NCI-H345 (cell line): ENCODE measurements at regions not wholly inside any gene's neighbourhood (a gene's known extent, or its start where the extent isn't known, plus 50 kb on each side); places are given as distances from the start of the nearest gene placed in this dataset.
A peak's percentile ranks its signal among the peaks of the same experiment; 100 is the strongest.

ENCODE experiments used
- DNase-seq: peaks from one replicate; lab custom pipeline; 2025; lab: John Stamatoyannopoulos, UW

DNA sequence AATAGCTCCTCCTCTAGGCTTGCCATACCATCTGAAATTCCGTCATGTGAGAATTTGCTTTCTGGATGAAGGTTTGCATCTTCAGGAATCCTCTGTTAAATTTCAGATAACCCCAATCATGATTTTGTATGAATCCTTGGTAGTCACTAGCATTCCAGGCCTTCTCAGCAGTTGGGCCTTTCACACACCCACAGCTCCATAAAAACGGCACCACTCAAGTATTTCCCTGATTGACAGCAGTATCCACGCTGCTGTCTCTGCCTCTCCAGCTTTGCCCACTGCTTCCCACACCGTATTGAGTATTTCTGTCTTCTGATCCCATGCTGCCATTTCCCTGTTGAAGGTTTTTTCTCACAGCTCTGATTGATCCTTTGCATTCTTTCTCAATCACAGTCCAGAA is 208.7 kb upstream of the NCAM1 start:
- no peak for DNase-seq

DNA sequence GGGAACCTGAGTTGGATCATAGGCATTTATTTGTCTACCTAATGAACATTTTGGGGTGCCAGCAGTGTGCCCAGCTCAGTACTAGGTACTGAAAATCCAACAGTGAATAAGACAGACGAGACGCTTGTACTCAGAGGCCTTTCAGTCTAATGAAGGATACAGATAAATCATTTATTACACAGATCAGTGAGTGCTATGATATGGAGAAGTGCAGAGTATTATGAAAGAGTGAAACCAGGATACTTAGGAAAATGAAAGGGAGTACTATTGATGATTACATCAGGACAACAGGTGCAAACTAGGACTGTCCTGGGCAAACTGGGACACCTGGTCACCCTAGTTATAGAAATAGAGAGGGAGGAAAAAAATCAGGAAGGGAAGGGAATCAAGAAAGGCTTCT is 207.5 kb upstream of the NCAM1 start:
- DNase-seq = no peak

DNA sequence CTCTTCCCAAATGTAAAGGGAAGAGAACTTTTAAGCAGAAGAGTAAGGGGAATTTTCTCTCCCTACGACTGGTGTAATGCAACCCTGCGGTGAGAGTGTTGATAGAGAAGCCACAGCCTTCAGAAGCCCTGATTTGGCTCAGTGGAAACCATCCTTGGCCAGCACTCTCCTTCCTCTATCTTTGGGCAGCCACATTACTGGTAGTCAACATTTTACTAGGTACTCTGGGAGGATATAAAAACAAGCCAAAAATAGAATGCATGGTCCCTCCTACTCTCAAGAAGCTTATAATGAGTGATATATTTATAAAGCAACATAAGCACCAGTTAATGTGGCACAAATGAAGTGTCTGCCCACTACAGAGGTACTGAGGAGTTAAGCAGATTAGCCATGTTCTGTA is 201.8 kb upstream of the NCAM1 start:
- DNase-seq = no peak

DNA sequence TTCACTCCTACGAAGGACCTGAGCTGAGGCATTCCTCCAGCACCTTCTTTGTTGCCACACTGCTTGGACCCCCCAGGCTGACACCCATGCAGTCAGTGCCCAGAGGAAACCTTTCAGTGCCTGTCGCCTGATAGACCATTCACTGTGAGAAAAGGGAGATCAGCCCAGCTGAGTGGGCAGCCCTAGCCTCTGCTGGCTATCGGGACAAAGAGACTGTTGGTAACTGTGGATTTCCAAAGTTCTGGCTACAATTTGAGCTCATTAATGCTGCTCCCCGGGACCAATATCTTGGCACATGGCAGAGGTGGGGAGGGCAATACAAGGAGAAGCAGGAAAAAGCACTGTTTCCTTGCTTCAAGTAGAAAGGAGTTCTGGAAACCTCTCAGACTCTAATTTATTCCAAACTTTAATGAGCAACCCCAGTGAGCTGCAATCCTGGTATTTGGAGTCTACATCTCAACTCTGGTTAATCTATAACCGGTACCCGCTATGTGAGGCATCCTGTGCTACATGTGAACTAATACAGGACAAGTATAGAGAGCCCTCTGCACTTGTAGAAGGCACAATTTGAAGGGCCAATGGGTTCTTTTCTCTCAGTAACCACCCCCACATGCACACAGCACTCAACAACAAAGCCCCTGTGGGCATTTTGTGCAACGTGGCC is 200.7 kb upstream of the NCAM1 start:
- no peak for DNase-seq

DNA sequence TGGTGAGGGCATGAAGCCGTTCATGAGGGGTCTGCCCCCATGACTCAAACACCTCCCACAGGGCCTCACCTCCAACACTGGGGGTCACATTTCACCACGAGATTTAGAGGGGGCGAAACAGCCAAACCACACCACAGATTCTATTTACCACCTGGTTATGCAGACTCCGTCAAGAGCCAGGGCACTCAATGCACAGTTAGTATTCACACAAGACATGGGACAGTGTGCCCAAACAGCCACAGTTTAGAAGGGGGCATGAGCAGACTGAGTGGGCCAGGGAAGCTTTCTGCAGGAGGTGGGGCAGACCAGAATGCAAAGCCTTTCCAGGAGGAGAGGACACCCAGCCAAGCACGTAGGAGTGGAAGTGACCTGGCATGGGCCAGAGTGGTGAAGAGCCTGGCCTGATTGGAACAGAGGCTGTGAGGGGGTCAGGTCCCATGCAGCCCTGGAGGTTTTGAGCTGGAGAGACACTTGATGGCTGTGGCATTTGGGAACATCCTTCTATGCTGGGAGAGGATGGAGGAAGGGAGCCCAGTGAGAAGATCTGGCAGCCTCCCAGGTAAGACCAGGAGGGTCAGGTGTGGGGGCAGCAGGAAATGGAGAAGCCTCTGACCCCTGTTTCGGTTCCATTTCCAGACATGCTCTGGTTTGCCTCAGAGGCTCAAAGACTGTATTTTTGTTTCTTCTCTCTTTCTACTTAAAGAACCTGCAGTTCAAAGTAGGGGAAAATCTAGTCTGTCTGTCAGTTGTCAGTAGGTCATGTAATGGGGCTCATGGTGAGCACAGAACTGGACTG is 199.1 kb upstream of the NCAM1 start:
- DNase-seq = no peak

DNA sequence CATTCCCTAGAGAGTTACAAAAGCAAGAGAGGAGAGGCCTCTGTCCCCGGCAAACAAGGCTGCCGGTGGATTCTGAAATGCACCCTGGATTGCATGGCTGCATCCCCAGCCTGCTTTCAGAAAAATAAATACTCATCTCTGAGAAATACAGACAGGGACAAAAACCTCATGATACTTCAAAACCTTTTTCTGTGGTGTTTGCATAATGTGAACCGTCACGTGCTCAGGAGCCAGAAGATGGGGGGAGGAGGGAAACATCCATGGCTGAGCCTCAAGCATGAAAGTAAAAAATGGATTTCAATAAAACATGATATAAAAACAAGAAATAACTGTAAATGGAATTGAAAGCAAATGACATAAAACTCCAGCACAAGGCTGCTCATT is 198.5 kb upstream of the NCAM1 start:
- peak; percentile 45 for DNase-seq

DNA sequence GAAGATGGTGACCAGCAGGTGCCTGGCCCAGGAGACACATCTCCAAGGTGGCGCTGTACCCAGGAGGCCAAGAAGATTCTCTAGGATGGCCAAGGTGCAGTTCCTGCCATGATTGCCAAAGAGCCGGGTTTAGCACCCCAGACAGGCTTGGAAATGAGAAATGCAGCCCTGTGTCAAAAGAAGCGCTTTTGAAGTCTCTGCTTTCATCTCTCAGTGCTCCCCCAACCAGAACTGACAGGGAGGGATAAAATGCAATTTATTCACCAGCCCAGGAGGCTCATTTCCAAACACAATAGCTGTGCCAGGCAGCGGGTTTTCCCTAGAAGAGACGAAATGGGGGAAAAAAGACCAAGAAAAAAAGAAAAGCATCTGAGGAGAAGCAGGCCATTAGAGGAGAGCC is 195.9 kb upstream of the NCAM1 start:
- no peak for DNase-seq

DNA sequence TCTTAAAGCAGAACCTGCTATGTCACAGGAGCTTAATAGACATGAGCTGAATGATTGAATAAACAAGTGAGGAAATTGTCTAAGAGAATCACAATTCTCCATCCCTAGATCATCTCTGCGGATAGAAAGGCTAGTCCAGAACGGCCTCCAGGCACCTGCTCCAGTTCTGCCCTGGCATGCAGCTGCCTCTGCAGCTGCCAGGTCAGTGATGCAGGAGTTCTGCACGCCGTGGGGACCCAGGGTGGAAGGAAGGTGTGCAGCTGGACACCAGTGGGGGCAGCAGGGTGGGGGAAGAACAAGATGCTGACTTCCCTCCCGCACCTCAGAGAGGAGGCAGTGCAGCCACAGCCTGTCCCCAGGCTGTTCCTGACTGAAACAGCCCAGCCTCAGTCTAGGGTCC is 192.1 kb upstream of the NCAM1 start:
- peak; percentile 21 for DNase-seq

DNA sequence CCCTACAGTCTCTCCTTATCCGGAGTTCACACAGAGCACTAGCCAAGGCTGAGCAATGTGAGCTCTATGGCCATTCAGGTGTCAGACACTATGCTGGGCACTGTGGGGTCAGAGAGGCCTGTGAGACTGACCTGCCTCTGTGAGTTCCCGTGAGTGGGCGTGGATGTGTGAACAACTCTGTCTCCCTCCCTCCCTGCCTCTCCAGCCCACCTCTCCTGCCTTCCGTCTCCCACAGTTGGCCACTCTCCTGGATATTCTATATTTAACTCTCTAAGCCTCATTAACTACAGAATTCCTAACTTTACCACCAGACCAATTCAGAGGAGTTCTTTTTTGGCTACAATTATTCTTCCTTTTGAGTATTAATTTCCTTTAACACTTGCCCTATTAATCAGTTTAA is 191.6 kb upstream of the NCAM1 start:
- DNase-seq = no peak

DNA sequence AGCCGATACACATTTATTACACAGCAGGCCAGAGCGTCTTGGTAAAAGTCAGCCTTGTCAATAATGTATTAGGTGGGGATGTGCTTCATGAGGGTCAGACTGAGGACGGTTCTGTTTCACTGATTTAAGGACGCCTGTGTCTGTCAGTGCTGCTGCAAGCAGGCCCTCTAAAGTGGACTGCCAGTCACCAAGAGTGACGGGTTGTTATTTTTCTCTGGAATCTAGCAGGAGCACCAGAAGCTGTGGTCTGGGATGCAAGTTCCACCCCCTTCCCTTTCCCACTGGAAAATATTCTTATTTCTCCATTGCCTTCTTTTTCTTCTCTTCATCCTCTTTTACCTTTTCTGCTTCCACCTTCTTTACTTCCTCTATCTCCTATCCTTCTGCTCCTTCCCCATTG is 191.2 kb upstream of the NCAM1 start:
- DNase-seq = no peak

DNA sequence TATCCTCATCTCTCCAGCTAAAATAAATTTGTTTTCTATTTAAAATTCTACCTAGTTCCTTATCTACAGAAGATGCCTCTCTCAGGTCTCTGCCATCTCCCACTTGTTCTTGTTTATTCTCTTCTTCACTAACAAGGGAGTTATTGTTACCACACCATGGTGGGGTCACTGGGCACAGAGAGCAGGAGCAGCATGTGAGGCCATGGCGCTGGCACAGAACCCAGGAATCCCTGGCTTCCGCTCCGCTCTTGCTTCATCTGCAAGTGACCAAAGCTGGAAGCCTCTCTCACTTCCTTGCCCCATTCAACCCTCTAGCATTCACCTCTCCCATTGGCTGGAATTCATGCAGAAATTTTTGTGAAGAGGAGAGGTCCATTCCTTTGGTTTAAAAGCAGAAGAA is 190.7 kb upstream of the NCAM1 start:
- no peak for DNase-seq

DNA sequence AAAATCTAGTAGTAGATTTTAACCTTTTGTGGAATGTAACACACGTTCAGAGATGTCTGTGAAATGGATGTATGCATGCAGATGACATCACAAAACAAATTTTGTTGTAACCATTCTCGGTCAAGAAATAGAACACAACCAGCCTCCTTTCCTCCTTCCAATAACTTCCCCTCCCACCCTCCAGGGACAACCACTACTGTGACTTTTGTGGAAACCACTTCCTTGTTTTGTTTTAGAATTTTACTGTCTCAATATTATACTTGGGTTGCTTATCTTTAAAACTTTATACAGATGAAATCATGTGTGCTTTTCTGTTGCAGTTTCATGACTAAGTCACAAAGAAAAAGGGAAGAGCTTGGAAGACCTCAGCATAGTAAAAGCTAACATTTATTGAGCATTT is 189.4 kb upstream of the NCAM1 start:
- no peak for DNase-seq

DNA sequence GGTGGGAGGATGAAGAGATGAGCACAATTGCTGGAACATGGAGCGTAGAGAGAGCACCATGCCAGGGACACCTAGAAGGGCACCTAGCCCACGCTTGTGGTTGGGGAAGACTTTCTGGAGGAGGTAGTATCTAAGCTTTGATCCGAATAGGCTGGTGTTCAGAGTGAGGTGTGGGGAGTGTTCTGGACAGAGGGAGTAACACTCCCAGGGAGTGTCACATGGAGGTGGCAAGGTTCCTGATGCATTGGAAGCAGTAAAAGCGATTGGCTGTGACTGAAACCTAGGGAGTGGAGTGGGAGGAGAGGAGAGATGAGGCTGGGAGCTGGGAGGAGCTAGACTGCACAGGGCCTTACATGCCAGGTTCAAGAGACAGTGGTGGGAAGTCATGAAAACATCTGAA is 188.0 kb upstream of the NCAM1 start:
- DNase-seq = no peak

DNA sequence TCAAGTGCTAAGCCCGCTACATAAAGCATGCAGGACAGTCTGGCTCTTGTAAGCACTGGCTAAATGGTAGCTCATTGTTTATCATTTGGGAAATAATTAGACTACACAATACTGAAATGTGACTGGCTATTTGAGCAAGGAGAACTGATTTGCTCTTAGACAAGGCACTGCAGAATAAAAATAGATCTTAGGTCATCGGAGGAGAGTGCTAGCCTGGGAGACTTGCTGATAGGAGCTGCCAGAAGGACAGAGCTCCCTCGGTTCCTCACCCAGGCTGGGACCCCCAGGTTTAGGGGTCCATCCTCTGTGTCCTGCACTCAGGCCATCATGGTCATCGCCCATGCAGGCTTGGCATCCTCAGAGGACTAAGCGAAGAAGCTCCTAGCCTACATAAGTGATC is 184.4 kb upstream of the NCAM1 start:
- DNase-seq = no peak

DNA sequence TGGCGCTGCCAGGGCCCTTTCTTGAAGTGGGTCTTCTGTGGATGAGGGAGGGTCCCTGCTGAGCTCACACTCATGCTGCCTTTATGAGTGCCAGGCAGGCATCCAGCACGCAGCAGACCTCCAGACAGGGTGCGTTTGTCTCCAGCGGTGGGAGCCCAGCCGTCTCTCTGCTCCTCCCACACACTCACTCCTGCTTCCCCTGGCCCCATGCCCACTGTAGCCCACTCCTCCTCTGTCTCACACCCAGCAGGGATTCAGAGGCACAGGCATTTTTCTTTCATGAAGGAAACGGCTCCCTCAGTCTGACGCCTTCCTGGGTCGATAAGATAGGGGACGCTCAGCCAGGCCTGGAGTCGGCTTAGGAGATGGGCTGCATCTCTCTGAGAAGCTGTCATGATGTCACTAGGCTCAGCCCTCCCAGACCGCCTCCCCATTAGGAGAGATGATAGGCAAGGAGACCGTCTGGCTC is 183.9 kb upstream of the NCAM1 start:
- DNase-seq = peak; percentile 75

DNA sequence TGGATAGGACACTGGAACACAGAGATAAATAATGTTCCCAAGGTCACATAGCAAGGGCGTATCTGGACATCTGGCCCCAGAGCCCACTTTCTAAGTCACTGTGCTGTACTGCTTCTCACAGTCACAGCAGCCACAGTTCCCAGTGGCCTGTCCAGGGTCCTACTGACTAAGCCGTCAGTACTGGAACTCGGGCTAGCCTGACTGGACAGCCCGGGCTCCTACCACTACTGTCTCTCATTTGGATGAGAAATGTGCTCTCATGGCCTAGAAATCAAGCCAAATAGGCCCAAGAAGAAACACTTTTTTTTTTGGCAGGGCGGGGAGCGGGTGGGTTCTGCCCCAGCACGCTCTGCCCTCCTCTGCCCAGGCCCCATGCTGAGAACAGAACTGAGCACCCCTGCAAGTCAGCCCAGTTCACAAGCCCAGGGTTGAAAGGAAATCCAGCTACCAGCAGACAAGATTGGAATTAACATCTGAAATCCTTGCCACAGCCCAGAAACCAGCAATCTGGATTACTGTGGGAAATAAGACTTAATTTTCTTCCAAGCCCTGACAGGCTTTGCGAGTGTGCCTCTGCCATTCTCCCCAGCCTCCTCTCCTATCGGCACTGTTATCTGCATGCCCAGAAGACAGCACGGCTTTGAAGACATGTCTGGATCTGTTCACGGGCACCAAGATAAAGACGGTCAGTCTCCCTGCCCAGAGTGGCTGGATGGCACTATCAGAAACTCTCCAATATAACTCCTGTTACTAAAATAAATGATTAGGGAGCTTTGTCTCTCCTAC is 182.9 kb upstream of the NCAM1 start:
- no peak for DNase-seq

DNA sequence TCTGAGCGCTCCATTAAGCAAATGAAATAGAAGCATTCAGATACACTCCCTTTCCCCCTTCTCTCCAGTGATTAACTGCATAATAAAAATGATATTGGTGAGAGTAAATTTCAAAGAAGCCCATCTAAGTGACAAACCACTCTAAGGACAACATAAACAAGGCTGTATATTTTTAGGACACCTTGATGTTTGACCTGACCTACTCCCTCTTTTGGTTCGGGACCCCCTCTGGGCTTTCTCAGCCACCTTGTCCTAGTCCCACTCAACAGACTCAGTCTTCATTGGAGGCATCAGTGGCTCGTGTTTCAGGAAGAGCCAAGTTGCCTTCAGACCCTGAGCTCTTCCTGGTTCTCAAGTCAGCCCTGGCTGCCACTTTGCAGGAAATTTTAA is 182.3 kb upstream of the NCAM1 start:
- no peak for DNase-seq

DNA sequence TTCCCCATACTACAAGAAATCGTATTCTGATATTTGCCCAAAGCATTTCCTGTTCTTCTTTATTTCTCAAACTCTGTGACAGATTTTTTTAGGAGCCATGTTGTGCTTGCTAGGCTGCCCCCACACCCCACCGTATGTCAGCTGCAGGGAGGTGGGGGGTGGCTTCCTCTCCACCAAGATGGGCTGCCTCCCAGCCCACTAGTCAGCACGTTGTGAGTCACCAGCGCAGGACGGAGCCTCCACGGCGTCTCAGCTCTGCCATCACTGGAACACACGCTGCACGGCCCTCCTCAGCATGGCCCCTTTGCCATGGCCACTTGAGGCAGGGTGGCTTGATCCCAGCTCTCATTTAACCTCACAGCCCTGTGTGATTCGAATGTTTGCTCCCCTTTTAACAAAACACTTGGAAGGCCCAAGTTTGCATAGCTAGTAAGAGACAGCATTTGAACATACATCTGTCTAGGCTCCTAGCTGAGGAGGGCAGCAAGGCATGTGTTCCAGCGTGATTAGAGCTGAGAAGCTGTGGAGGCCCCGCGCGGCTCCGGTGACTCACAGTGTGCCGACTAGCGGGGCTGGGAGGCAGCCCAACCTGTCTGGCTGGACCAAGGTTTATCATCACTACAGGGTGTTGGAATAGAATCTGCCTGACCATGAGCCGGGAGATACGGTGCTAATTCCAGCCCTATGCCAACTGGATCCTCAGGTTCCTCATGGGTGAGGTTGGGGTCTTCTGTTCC is 180.7 kb upstream of the NCAM1 start:
- no peak for DNase-seq

DNA sequence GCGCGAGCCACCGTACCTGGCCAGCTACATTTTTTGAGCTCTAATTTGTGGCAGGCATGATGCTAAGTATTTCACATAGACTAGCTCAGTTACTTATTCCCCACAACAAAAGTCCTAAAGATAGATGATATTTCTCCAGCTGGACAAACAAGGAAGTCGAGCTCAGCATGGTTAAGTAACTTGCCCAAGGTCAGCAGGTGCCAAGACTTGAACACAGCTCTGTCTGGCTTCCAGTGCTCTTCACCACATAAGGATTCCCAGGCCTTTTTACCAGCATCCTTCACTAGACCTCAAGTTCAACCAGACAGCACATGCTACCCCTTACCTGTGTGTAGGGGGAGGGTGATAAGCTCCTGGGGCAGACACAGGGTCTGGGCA is 177.3 kb upstream of the NCAM1 start:
- no peak for DNase-seq

DNA sequence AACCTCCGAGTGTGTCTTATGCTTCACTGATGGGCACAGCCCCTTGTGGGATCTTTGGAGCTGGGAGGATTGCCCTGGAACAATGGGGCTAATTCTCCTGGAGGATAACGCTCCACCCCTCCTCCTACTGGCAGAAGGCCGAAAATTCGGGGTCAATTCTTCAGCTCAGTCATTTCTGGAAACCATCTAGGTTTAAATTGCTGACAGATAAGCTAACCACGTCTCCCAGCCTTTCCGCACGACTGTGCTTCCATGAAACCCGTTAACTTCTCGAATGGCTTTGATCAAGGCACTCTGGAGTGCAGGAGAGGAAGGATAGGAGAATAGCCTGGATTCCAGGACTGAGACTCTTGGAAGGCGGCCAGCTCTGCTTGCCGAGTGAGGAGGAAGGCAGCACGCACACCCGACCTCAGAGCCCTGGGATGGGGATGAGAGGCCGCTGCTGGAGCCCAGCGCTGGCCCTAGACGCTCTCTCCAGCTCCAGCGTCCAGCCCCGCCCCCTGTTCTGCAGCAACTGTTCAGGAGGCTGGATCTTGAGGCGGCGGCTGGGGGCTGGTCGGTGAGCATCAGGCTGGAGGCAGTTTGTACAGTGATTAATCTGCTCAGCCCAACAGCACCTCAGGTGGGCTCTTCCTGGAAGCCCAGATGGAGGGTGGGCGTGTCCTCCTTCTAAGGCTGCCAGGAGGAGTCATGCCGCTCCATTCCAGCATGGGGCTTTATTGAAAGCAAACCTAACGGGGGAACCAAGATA is 176.7 kb upstream of the NCAM1 start:
- DNase-seq = no peak

DNA sequence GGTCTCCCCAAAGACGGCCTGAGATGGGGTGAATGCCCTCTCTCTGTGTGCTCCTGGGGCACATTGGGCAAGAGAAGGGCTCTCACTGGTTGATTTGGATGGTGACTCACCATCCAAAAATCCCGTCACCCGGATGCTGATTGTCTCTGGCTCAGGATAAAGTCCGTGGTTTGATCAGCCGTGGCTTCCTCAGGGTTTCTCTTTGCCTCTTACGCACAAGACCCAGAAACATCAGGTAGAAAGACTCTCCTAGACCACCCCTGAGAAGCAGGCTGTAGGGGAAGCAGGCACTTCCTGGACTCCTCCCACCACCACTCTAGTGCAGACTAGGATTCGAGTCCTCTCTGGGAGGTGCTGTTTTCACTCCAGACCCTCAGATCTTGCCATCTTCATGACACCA is 176.1 kb upstream of the NCAM1 start:
- DNase-seq = no peak

DNA sequence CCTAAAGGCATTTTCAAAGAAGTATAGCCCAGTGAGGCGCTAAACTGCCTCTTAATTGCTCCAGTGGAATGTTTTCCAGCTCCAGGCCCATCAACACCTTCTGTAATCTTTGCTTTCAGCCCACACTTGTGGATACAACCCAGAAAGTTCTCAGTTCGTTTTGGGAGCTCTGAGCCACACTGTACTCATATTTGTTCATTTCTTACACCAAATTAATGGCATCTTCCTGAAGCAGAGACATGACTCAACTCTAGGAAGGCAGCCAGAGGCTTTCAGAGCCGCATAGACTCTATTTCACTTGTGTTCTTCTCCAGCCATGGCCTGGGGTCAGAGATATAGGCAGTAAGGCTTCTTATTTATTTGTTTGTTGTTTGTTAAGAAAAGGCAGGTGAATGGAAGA is 175.5 kb upstream of the NCAM1 start:
- no peak for DNase-seq
